ENCODE measurements at regions not wholly inside any gene's neighbourhood (a gene's known extent, or its start where the extent isn't known, plus 50 kb on each side); places are given as distances from the start of the nearest gene placed in this dataset.

GRCh38 chr6:165159460-165159859 is 149.9 kb downstream of the C6orf118 start:
- no peak overlapping the region for H2AFZ ChIP-seq (ENCODE audit: low read depth, low read length)
- H3K36me3 ChIP-seq (ENCODE audit: insufficient read depth, low read length): no peaks in the 10 kb centered on the region
- no peak overlapping the region for H3K27ac ChIP-seq (ENCODE audit: low read depth, low read length)
- no peak overlapping the region for H3K4me2 ChIP-seq (ENCODE audit: low read length)
- Mint-ChIP-seq H3K27me3 (ENCODE audit: low read depth, unreplicated experiment) (no peaks in the 10 kb centered on the region), H3K27ac (ENCODE audit: unreplicated experiment) (no peak overlapping the region), H3K9me3 (ENCODE audit: unreplicated experiment) (peaks cover 12% of the 10 kb centered on the region), H3K36me3 (ENCODE audit: low read depth, unreplicated experiment) (no peaks in the 10 kb centered on the region), H3K4me3 (ENCODE audit: unreplicated experiment) (no peak overlapping the region), H3K4me1 (ENCODE audit: low read depth, unreplicated experiment) (no peaks in the 10 kb centered on the region)
- H3K4me1 ChIP-seq (ENCODE audit: insufficient read depth, low read length): no peaks in the 10 kb centered on the region
- peaks cover under 1% of the 10 kb centered on the region for H3K9me3 ChIP-seq (ENCODE audit: insufficient read depth, low read depth, low read length)
- FAIRE-seq: no peak
- H3K4me3 ChIP-seq (ENCODE audit: insufficient read depth, low read depth, low read length): no peak overlapping the region
- H3K9ac ChIP-seq (ENCODE audit: low read length): no peak overlapping the region
- no peaks in the 10 kb centered on the region for H3K79me2 ChIP-seq (ENCODE audit: insufficient read depth, low read length)
- no peaks in the 10 kb centered on the region for H3K27me3 ChIP-seq (ENCODE audit: insufficient read depth, low read length)
- TF ChIP-seq EZH2 (IDR thresholded peaks at IDR 0.05; ENCODE audit: insufficient read depth, low read length) (no peak), CTCF (IDR thresholded peaks at IDR 0.05; ENCODE audit: insufficient read depth, low read depth, low read length) (no peak)
- no peaks in the 10 kb centered on the region for H4K20me1 ChIP-seq (ENCODE audit: insufficient read depth, low read length)
- no peak for DNase-seq (ENCODE audit: low read depth)

- Histone ChIP-seq H3K36me3 (ENCODE audit: insufficient read depth, low read length) (no peaks in the 10 kb centered on the region), H3K79me2 (ENCODE audit: insufficient read depth, low read length) (no peaks in the 10 kb centered on the region), H3K9me3 (ENCODE audit: insufficient read depth, low read depth, low read length) (no peaks in the 10 kb centered on the region), H2AFZ (ENCODE audit: low read depth, low read length) (no peak overlapping the region), H3K27ac (ENCODE audit: low read depth, low read length) (no peak overlapping the region), H4K20me1 (ENCODE audit: insufficient read depth, low read length) (no peaks in the 10 kb centered on the region), H3K27me3 (ENCODE audit: insufficient read depth, low read length) (no peaks in the 10 kb centered on the region), H3K4me2 (ENCODE audit: low read length) (no peak overlapping the region), H3K4me3 (ENCODE audit: insufficient read depth, low read depth, low read length) (no peak overlapping the region), H3K9ac (ENCODE audit: low read length) (no peak overlapping the region), H3K4me1 (ENCODE audit: insufficient read depth, low read length) (no peaks in the 10 kb centered on the region)
- Mint-ChIP-seq H3K4me3 (ENCODE audit: unreplicated experiment) (no peak overlapping the region), H3K27me3 (ENCODE audit: low read depth, unreplicated experiment) (no peaks in the 10 kb centered on the region), H3K9me3 (ENCODE audit: unreplicated experiment) (peaks cover 2% of the 10 kb centered on the region), H3K36me3 (ENCODE audit: low read depth, unreplicated experiment) (no peaks in the 10 kb centered on the region), H3K27ac (ENCODE audit: unreplicated experiment) (no peak overlapping the region), H3K4me1 (ENCODE audit: low read depth, unreplicated experiment) (no peaks in the 10 kb centered on the region)
- TF ChIP-seq EZH2 (IDR thresholded peaks at IDR 0.05; ENCODE audit: insufficient read depth, low read length): no peak
- TF ChIP-seq CTCF (IDR thresholded peaks at IDR 0.05; ENCODE audit: insufficient read depth, low read depth, low read length): no peak
- no peak for DNase-seq (ENCODE audit: low read depth)
- no peak for FAIRE-seq
Measured at GRCh38 chr6:165146456-165146855, 162.9 kb downstream of the C6orf118 start.

GRCh38 chr6:165135889-165136288 is 173.5 kb downstream of the C6orf118 start:
- peaks cover 3% of the 10 kb centered on the region for H3K9me3 Mint-ChIP-seq (ENCODE audit: unreplicated experiment)
- H3K27ac Mint-ChIP-seq (ENCODE audit: unreplicated experiment): no peak overlapping the region
- Histone ChIP-seq H3K36me3 (ENCODE audit: insufficient read depth, low read length) (no peaks in the 10 kb centered on the region), H3K4me1 (ENCODE audit: insufficient read depth, low read length) (no peaks in the 10 kb centered on the region), H2AFZ (ENCODE audit: low read depth, low read length) (no peak overlapping the region), H4K20me1 (ENCODE audit: insufficient read depth, low read length) (no peaks in the 10 kb centered on the region), H3K9ac (ENCODE audit: low read length) (no peak overlapping the region), H3K4me3 (ENCODE audit: insufficient read depth, low read depth, low read length) (no peak overlapping the region), H3K27ac (ENCODE audit: low read depth, low read length) (no peak overlapping the region), H3K79me2 (ENCODE audit: insufficient read depth, low read length) (no peaks in the 10 kb centered on the region), H3K27me3 (ENCODE audit: insufficient read depth, low read length) (no peaks in the 10 kb centered on the region), H3K4me2 (ENCODE audit: low read length) (no peak overlapping the region), H3K9me3 (ENCODE audit: insufficient read depth, low read depth, low read length) (peaks cover 4% of the 10 kb centered on the region)
- FAIRE-seq: no peak
- DNase-seq (ENCODE audit: low read depth): no peak
- H3K36me3 Mint-ChIP-seq (ENCODE audit: low read depth, unreplicated experiment): no peaks in the 10 kb centered on the region
- no peaks in the 10 kb centered on the region for H3K4me1 Mint-ChIP-seq (ENCODE audit: low read depth, unreplicated experiment)
- H3K27me3 Mint-ChIP-seq (ENCODE audit: low read depth, unreplicated experiment): no peaks in the 10 kb centered on the region
- H3K4me3 Mint-ChIP-seq (ENCODE audit: unreplicated experiment): no peak overlapping the region
- TF ChIP-seq CTCF (IDR thresholded peaks at IDR 0.05; ENCODE audit: insufficient read depth, low read depth, low read length) (no peak), EZH2 (IDR thresholded peaks at IDR 0.05; ENCODE audit: insufficient read depth, low read length) (no peak)
